ENCODE measurements at regions not wholly inside any gene's neighbourhood (a gene's known extent, or its start where the extent isn't known, plus 50 kb on each side); places are given as distances from the start of the nearest gene placed in this dataset.

DNA sequence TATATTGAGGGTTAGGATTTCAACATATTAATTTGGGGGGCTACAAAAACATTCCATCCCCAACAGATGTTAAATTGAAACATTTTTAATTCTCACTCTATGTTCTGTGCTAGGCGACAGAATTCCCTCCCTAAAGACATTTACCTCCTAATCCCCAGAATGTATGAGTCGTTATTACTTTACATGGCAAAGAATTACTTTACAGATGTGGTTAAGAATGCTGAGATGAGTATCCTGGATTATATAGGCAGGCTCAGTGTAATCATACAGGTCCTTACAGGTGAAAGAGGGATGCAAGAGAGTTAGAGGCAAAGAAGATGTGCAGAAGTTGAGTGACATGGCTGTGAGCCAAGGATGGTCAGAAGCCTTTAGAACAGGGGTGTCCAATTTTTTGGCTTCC lies 974.1 kb upstream of the ACVR2A start:
- no peak overlapping the region for H3K23ac ChIP-seq (ENCODE audit: insufficient read length, low read depth, low read length)
- no peak overlapping the region for H2AK5ac ChIP-seq (ENCODE audit: insufficient read length, low read length)
- no peak overlapping the region for H4K91ac ChIP-seq (ENCODE audit: insufficient read length, low read depth, low read length)
- no peaks in the 10 kb centered on the region for H3K23me2 ChIP-seq (ENCODE audit: insufficient read length, low read depth, low read length, poor library complexity, severe bottlenecking)
- TF ChIP-seq CTCF (conservative IDR thresholded peaks at IDR 0.05): no peak
- WGBS (ENCODE audit: extremely low coverage, insufficient read length, low lambda C conversion rate): no CpG with 5 or more reads among the region's 2 CpGs
- Mint-ChIP-seq H3K4me1 (peaks cover 14 to 15% of the 10 kb centered on the region in 2 experiments), H3K27me3 (ENCODE audit: low read depth) (no peaks in the 10 kb centered on the region), H3K9me3 (0 out of 5 replicates have a peak, but pooled peaks cover 0 to 1% of the 10 kb centered on the region in 2 experiments), H3K27ac (no peak overlapping the region), H3K36me3 (ENCODE audit: insufficient read depth in 1 of 3, low read depth in 3 of 3) (no peaks in the 10 kb centered on the region), H3K4me3 (no peak overlapping the region)
- no peak overlapping the region for H2BK5ac ChIP-seq (ENCODE audit: insufficient read length, low read length)
- H2BK12ac ChIP-seq (ENCODE audit: insufficient read length, low read depth, low read length): no peak overlapping the region
- H3K14ac ChIP-seq (ENCODE audit: insufficient read depth, low read length): no peak overlapping the region
- no peak overlapping the region for H4K5ac ChIP-seq (ENCODE audit: insufficient read length, low read depth, low read length)
- no peak overlapping the region for H3K27ac ChIP-seq (ENCODE audit: insufficient read length, low read depth, low read length)
- H3K27me3 ChIP-seq (ENCODE audit: insufficient read depth, low read length): no peaks in the 10 kb centered on the region
- no peak for DNase-seq
- H3K4ac ChIP-seq (ENCODE audit: low read depth, low read length): no peak overlapping the region
- no peak overlapping the region for H3K56ac ChIP-seq (ENCODE audit: insufficient read length, low read depth, low read length)
- H3K79me2 ChIP-seq (ENCODE audit: insufficient read depth, low read length): no peaks in the 10 kb centered on the region
- no peak overlapping the region for H2AFZ ChIP-seq (ENCODE audit: low read length)
- H3K4me1 ChIP-seq (ENCODE audit: insufficient read depth, low read length): no peaks in the 10 kb centered on the region
- no peak overlapping the region for H2BK120ac ChIP-seq (ENCODE audit: low read depth, low read length, poor library complexity, severe bottlenecking)
- no peaks in the 10 kb centered on the region for H4K20me1 ChIP-seq (ENCODE audit: control insufficient read depth, insufficient read depth, insufficient read length)
- H3K4me2 ChIP-seq (ENCODE audit: insufficient read depth, insufficient read length, low read length): no peak overlapping the region
- H2BK20ac ChIP-seq (ENCODE audit: low read depth, low read length, poor library complexity, severe bottlenecking): no peak overlapping the region
- no peaks in the 10 kb centered on the region for H3K79me1 ChIP-seq (ENCODE audit: insufficient read depth, low read depth, low read length, poor library complexity, severe bottlenecking)
- H4K8ac ChIP-seq (replicated peaks; ENCODE audit: insufficient read length, low read depth, low read length): no peak overlapping the region
- H3K18ac ChIP-seq (ENCODE audit: insufficient read length, low read depth, low read length): no peak overlapping the region
- no peak overlapping the region for H3K9ac ChIP-seq (ENCODE audit: extremely low read depth, insufficient read length, low read length)
- no peaks in the 10 kb centered on the region for H3K9me3 ChIP-seq (ENCODE audit: control insufficient read depth, low read depth, low read length)
- H3T11ph ChIP-seq (ENCODE audit: low read length): no peak overlapping the region
- no peak overlapping the region for H2BK15ac ChIP-seq (ENCODE audit: low read depth, low read length)
